Stimulated activated CD8-positive, alpha-beta memory T cell treated with anti-CD3 and anti-CD28 coated beads, Interleukin-7, amount 100 ng/mL, for 1 hour (primary cell): ENCODE measurements at regions not wholly inside any gene's neighbourhood (a gene's known extent, or its start where the extent isn't known, plus 50 kb on each side); places are given as distances from the start of the nearest gene placed in this dataset.

Experiments
- DNase-seq, 2 donors: peaks; one replicate each; pipeline ENCODE4 v3.0.0-alpha.2; 2020; ENCODE audit warnings: low read depth in 2 of 2

DNA sequence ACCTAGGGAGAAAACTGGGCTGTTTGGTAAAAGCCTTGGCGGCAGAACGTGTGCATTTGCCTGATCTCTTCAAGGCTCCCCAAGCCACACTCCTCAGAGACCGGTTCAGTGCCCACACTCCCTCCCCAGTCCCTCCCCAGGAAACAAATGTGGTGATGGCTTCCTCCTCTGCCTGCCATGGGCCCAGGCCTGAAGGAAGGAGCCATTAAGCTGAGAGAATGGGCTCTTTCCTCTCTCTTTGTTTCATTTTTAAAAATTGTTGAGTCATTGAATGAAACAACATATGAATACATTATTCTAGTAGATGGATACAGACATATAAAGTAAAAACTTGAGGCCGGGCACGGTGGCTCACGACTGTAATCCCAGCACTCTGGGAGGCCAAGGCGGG is 50.6 kb upstream of the YWHAQ start:
- no peak for DNase-seq

DNA sequence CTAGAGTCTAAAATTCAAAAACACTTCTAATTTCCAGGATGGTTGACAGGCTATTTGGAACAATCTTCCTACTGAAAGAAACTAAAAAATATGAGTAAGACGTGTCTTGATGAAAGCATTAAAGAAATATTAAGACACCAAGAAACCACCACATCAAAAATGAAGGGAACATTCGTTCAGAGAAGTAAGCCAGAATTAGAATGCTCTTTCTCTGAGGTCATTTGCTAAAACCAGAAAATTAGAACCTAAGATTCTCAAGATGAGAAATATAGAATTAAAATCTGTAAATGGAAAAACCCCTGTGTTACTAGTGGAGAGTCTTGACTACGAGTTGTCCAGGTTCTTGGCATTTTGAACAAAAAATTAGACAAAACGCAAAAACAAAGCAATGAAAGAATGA is 54.8 kb upstream of the YWHAQ start:
- DNase-seq: no peak

GRCh38 chr2:9686061-9686460 is 55.3 kb upstream of the YWHAQ start:
- DNase-seq: no peak

GRCh38 chr2:9690252-9690651 is 59.5 kb upstream of the YWHAQ start:
- no peak for DNase-seq

DNA sequence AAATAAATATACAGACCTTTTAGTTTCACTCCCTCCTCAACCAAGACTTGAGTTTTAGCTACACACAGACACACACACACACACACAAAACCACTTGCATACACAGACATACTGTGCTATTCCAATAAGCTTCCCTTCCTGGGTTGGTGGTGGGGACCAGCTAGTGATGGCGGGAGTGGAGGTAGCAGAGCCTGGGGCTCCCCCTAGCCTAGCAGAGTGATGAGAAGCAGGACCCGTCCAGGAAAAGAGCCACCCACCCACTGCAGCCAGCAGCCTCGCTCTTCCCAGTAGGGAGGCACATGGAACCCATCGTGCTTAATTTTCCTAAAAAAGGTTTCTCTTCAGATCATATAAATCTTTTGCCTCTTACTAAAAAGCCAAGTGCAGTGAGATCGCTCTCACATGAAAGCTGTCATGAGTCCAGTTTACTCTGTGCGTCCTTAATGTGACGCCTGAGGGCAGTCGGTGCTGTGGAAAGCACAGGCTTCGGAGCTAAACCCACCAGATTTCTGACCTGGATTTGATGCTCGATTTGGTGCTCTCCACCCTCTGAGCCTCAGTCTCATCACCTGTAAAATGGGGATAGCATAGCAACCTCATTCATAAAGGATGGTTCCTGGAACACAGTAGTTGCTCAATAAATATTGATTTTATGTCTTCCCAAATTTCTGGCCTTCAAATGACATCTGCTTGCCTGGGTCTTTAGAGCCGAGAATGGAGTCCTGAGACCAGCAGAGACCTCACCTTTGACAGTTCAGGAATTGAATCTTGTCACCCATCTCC is 60.1 kb upstream of the YWHAQ start:
- no peak for DNase-seq

DNA sequence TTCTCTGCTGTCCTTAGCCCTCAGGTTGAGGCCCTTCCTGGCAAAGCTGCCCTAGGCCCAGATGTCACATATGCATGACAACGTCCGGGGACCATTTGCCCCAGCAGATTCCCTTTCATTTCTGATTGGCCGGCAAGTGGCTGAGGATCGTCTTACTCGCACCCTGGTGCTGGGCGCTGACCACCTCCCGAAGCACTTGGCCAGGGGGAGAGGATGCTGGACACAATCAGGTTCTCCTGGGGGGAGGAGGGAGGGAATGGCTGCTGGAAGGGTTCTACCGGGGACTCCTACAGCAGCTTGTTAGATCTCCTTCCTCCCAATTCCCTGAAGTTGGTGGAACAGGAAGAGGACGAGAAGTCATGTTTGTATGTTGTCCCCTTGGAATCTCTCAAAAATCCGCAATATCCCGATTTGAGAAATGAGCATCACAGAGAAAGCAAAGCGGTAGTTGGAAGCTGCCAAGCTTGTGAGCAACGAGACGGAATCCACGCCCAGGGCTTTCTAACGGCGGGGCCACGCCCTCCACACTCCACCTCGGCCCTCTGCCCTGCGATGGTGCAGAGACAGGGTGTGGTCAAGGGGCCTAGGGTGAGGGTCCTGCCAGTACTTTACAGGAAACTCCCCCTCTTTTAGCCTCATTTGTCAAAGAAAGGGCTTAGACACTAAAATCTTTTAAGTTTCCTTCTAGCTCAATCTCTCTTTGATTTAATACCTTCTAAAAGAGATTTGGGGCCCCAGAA is 61.8 kb upstream of the YWHAQ start:
- no peak for DNase-seq

DNA sequence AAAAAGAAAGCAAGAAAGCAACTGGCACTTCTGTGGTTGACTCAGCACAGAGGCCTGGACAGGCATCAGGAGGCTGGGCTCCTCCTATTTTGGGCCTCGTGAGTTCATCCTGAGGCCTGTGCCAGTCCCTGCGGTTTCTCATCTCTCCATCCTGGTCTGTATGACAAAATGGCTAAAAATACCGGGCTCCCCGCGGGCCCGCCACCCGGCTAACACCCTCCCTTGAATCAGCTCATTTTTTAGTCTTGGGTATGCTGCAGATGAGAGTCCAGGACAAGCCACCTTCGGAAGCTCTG is 62.3 kb upstream of the YWHAQ start:
- DNase-seq: no peak

- no peak for DNase-seq
These were observed 62.8 kb upstream of the YWHAQ start for GRCh38 chr2:9693646-9694045.

GRCh38 chr2:9694661-9695234 is 64.0 kb upstream of the YWHAQ start:
- DNase-seq: no peak

GRCh38 chr2:9695941-9696340 is 65.1 kb upstream of the YWHAQ start:
- DNase-seq: no peak

DNA sequence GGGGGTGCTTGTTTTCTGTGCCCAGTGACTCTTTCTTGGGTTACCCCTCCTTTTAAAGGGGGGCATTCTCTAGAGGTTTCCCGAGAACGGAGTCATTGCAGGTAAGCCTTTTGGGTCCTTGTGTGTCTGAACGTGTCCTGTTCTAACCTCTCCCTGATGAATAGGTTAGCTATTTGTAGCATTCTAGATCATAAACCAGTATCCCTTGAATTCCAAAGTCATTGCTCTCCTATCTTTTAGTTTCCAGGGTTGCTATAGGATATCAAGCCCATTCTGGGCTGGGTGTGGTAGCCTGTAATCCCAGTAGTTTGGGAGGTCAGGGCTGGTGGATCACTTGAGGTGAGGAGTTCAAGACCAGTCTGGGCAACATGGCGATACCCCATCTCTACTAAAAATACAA is 65.9 kb upstream of the YWHAQ start:
- DNase-seq: no peak

DNA sequence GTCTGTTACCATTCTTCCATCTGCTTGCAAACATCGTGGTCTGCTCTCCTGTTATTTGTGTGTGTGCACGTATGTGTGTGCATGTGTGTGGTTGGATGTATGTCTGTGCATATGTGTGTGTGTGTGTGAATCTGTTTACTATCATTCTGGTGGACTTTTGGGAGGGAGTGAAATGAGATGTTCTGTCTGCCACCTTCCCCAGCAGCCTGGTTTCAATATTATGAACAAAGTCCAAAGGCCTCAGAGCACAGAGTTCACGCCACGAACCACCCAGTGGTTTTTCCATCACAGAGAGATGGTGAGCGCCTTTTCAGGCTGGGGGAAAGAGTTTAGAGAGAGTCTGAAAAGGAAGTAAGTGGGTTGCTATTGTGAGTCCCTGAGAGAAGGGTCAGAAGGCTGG is 67.1 kb upstream of the YWHAQ start:
- DNase-seq: no peak

DNA sequence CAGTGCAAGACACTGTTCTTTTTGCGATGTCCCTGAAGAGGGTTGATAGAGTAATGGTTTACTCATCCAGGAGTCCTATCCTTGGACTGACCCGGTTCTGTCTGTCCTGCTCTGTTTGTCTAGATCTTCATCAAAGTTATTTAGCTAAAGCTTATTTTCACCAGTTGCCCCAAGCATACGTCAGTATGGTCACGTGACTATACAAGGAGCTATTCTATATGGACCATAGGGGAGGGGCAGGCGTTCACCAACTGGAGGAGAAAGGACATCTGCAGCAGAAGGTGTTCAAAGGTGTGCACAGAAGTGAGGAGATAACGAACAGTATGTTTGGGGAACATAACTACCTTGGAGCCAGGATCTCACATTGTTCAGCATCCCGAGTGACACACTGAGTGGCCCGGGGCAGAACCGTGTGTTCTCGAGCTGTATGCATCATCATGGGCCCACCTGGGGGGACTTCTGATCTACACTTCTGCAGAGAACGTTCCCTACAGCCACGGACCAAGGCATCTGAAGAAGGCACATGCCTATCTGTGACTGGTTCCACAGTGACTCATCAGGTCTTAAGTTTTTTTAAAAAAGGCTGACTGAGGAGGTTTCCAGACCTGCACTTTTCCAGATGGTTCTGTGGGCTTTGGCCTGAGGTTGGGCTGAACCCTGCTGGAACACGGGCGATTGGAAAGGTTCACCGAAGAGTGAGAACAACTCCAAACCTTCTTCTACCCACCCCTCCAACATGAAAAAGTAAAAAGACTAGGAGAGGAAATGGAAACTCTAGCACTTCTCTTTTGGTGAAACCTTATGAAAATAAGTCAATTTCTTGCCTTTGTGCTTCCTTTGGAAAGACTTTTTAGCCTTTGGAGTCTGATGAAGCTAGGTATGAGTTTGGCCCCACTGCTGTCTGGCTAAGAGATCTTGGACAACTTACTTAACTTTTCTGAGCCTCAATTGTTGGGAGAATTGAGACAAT is 68.6 kb upstream of the YWHAQ start:
- no peak for DNase-seq

- no peak for DNase-seq
These were observed 69.3 kb upstream of the YWHAQ start for GRCh38 chr2:9700109-9700495.

DNA sequence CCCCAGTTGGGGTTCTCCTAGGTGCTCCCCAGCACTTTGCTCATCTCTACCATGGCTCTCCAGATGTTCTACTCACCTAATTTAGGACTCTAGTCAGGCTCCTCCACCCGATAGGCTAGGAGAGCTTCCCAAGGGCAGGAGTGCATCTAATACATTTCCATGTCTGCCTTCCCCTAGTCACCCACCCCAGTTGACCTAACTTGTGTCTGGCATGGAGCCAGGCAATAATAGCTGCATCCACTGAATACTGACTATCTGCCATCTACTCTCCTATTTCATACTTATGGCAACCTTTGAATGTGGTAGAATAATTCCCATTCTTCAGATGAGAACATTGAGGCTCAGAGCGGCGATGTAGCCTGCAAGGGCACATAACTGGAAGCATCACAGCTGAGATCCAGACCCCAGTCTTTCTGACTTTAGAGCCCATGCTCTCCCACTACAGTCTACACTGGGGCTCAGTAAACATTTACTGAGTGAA is 71.8 kb upstream of the YWHAQ start:
- DNase-seq: no peak

DNA sequence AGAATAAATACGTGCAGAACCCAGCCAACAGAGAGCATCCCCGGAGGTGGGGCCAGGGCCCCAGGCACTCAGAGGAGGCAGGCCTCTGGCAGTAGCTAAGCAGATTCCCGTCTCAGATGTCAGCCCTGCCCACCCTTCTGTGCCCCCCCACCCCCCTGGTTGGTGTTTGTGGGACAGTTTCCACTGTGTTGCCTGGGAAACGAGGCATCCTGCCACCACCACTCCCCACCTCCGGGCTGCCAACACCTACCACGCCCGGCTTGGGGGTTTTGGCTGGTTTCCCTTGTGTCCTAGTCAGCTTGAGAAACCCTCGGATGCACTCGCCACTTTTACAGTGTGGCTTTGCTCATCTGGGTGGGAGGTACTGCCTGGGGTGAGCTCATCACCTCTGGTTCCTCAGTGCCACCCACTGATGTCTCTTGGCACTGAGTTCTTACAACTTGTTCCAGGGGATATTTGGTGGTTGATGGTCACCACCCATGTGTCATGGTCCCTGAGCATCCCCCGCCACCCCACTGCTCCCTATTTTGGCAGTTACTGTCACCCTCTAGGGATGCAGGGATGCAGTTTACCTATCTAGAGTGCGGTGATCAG is 72.4 kb upstream of the YWHAQ start:
- DNase-seq: peak; percentile 61 to 73

- DNase-seq: no peak
These were observed 73.0 kb upstream of the YWHAQ start for GRCh38 chr2:9703701-9704221.

DNA sequence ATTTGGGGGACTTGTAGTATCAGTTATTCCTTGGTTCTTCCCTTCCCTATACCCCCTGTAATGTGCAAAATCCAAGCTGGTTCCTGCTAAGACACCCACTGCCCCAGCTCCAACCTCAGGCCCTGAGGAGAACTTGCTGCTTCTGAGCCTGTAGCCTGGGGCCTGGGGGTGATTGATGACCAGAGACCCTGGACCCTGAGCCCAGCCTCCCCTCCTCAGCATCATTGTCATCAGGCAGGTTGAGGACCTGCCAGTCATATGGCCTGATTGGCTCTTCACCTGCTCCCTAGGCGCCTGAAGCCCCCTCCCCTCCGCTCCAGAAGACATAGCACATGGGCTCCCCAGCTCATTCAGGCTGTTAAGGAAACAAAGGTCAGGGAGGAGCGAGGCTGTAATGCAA is 73.8 kb upstream of the YWHAQ start:
- no peak for DNase-seq

DNA sequence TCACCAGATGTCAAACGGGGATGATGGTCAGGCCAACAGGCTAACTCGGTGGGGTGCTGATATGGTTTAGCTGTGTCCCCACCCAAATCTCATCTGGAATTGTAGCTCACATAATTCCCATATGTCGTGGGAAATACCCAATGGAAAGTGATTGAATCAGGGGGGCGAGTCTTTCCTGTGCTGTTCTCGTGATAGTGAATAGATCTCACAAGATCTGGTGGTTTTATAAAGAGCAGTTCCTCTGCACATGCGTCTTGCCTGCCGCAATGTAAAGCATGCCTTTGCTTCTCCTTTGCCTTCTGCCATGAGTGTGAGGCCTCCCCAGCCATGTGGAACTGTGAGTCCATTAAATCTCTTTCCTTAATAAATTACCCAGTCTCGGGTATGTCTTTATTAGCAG is 74.4 kb upstream of the YWHAQ start:
- DNase-seq: no peak

DNA sequence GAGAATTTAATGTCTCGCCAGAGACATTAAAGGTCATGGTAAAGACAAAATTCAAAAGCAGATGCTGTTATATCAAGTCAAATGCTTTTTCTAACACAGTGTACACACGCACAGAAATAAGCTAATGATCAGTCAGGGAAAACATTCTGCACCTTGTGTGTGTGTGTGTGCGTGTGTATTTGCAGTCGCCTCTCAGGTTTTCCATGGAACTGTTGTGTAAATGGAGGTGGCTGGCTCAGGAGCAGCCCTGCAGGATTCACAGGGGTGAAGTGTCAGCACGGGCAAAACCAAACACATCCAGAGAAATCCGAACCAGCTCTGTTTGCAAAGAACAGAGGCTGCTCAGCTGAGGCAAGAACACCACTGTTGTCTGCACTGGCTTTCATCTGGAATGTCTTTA is 76.2 kb upstream of the YWHAQ start:
- no peak for DNase-seq

DNA sequence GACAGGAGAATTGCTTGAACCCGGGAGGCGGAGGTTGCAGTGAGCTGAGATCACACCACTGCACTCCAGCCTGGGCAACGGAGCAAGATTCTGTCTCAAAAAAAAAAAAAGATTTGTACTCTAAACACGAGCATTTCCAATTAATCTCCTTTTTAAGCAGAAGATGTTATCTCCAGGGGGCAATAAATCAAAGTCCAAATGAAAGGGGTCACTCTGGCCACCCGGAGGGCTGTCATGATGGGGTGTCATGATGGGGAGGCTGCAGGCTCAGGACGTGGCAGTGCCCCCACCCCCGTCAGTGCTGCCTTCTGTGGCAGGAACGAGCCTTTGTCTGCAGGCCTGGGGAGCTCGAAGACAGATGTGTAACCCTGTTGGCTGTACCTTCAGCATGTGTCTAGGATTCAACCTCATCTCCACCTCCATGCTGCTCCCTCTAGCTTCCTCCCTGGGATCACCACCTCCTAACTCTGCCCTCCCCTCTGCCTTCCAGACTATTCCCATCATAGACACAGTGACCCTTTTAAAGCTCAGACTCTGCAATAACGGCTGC is 76.9 kb upstream of the YWHAQ start:
- DNase-seq: no peak
